ENCODE measurements at regions not wholly inside any gene's neighbourhood (a gene's known extent, or its start where the extent isn't known, plus 50 kb on each side); places are given as distances from the start of the nearest gene placed in this dataset.

DNA sequence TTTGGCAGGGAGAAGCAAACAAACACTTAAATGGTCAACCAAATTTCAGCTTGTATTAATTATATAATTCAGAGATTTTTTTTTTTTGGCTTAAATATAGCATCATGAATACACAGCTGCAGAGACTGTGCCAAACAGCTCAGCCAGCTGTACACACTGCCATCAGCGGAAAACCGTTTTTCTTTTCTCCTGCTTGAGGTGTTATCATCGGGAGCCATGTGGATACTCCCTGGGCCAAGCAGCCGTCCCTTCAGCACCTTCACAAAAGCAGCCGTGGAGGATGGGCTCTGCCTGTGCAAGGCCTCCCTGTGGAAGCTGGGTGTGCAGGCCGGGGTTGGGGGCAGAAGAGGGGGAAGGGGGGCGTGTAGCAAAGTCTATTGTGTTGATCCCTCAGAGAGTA lies 85.0 kb downstream of the NUF2 start:
- no peak overlapping the region for H3K4me3 ChIP-seq (ENCODE audit: low read depth, low read length)

DNA sequence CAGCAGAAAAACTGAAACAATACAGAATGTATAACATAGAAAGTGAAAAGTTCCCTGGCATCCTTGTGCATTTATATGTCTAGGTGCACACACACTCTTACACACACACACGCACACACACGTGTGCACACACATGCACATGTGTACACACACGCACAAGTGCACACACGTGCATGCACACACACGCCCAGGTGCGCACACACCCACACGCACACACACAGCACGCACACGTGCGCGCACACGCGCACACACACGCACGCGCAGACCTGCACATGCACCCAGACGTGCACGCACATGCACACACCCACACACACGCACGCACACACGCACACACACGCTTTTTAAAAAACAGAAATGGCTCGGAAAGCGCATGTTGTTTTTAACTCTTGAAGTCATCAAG lies 86.5 kb downstream of the NUF2 start:
- H3K4me3 ChIP-seq (ENCODE audit: low read depth, low read length) = no peak overlapping the region

DNA sequence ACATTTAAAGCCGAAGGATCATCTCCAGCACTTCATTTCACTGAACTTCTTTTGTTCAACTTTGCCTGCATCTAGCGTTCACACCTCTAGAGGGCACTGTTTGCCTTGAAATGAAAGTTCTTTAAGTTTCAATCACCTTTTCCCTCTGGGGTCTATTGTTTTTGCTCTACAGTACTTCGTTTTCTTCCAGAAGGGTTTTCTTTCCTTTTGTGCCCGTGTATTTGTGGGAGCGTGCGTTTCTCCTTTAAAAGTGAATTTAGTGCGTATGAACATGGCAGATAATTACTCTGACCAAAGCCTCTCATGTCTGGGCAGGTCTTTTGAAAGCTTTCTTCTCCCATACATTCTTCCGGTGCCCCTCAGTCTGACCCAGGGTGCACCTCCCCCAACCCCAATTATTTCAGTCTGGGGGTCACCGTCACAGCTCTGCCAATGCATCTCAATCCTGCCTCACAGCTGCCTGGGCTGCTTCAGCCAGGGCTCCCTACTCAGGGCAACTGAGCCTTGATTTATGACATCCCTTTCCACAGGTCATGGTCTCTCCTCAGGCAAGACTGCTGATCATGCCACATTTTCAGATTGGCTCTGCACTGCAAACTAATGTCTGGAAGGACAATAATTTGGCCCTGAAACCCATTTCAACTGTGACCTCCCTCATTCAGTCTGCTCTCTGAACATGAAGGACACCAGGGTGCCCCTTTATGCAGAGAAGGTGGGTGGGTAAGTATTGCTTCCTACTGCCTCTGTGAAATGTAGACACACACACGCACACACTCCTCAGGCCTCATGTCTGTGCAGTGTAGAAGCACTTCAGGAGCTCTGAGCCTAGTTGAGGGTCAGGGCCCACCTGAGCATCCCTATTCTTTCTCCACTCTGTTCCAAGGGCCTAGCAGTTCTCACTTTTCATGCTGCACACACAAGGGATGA lies 88.6 kb downstream of the NUF2 start:
- H3K4me3 ChIP-seq (ENCODE audit: low read depth, low read length) = no peak overlapping the region

DNA sequence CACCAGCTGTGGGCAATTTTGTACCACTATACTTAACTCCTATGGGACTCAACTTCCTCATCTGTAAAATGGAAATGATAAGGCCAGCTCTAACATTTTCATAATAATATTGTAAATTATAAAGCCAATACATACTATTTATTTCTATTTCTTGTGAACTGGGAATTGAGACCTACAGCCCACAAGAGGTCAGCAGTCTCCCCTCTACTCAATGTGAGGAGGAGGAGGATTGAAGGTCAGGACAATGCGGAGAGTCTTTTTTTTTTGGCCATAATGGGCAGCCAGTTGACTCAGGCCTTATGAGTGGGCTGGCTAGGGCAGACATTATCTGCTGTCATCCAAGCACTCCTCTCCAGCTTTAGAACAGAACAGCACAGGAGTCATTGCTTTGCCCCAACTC lies 90.5 kb downstream of the NUF2 start:
- no peak overlapping the region for H3K4me3 ChIP-seq (ENCODE audit: low read depth, low read length)

DNA sequence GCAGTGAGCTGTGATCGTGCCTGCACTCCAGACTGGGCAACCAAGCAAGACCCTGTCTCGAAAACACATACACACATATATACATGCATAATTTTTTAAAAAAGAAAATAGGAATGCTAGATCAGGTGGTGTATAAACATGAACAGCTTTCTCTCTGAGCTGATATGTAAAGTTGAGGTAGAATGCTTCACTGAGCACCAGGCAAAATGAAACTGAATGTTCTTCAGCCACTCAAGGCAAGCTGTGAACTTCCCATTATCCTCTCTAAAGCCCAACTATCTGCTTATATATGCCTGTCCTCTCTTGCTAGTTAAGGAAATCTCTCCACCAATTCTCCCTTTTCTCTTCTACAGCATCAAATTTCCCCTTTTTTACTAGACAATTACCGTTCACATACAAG lies 93.0 kb downstream of the NUF2 start:
- H3K4me3 ChIP-seq (ENCODE audit: low read depth, low read length) = no peak overlapping the region

DNA sequence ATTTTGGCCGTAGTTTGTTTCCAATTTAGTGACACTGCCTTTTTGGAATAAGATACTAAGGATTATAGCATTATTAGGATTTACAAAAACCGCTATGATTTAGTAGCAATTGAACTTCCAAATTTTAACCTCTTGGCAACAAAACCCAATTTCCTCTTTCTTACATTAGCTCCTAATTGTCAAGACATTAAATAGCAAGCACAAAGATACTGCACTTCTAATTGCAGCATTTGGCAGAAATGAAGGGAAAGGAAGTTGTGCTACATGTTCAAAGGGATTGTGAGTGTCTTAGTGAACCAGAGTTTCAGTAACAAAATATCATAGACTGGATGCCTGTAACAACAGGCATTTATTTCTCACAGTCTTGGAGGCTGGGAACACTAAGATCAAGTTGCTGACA lies 99.9 kb downstream of the NUF2 start:
- no peak overlapping the region for H3K4me3 ChIP-seq (ENCODE audit: low read depth, low read length)

DNA sequence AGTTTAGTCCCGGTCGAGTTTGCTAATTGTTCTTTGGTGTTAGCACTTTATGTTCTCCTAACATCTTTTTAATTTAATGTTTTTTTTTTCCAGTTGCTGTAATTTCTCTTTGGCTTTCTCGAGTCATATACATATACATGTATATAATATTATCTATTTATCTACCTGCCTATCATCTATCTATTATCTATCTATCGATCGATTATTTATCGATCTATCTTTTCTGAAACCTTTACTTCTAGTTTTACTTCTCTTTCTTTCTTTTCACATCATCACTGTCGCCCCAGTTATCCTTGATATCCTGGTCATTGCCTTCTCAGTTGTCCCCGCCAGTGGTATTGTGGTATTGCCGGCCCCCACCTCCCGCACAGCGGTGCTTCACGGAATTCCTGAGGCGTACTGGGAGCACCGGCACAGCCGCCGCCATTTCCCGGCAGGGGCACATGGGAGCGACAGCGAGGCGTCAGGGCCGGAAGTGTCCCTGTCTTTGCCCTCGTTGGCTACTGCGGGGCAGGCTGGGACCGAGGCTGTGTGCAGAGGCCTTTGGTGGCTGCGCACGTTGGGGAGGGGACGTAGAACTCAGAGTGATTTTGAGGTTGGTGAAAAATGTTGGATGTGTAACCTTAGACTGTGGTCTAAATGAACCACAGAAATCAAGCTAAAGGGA lies 101.1 kb downstream of the NUF2 start:
- no peak overlapping the region for H3K4me3 ChIP-seq (ENCODE audit: low read depth, low read length)

DNA sequence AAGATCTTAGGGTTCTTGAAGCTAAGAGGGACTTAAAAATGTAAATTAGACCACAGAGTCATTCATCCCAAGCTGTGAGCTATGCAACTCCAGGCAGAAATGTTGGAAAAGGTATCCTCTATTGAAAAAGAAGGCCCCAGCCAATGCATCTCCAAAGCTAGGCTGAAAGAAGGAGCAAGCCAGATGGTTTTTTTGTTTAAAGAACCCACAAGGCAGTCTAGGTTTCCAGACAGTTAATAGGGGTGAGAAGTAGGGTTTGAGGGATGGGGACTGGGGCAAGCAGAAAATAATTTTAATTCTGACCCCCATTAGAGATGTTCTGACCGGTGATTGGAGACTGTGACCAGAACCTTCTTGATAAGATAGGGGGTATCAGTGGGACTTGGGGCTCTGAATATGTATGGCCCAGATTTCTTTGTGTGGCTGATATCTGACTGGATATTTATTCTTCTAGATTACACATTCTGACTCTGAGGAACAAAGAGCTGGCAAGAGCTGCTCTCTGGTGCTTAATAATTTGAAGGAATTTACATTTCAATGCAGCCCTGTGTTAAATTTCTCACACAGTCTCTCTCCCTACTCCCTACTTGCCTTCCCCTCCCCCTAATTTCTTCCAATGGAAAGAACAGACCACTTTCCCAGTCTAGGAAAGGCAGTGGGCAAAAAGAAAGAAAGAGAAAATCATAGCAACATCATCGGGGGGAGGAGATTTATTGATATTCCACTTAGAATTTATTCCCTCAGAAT lies 104.9 kb downstream of the NUF2 start:
- no peak overlapping the region for H3K4me3 ChIP-seq (ENCODE audit: low read depth, low read length)

DNA sequence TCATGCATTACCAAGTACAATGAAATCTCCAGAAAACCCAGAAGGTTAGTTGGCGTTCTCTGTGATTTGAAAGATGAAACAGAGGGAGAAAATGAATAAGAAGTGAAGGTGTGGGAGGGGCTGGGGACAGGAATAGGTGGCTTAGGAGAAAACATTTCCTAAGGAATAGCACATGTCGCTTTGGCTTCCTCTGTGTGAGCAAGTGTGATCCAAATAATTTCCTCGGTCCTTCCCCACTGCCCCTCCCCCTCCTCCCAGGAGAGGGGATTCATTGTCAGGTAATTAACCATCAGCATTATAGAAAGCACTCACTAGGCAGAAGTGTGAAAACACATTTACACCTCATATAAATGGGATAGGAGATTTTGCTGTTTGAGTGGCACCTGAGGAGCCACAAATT lies 105.5 kb downstream of the NUF2 start:
- H3K4me3 ChIP-seq (ENCODE audit: low read depth, low read length) = no peak overlapping the region

DNA sequence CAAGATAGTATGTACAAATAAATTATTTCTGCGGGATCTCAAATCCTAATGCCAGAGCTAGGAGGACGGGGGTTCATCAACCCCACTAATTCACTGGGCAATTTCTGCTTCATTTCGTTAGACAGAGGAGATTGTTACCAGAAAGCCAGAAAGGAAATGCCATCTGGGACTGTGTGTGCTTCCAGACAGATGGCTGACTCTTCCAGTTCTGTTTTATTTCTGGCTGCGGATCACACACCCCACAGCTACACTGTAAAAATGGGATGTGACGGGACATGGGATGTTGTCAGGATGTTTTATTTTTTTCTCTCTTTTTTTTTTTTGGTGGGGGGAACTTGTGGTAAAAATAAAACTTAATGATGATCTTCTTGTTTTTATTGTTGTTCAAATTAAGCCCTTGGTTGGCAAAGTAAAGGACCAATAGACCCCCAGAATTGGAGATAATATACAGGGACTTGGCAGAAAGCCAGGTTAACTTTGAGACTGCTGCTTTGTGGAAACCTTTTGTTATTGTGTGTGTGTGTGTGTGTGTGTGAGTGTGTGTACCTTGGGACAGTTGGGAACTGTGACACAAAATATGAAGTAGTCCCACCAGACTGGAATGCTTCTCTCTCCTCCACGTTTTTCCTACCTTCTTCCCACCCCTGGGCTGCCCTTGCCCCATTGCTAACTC lies 114.5 kb downstream of the NUF2 start:
- H3K4me3 ChIP-seq (ENCODE audit: low read depth, low read length) = no peak overlapping the region

DNA sequence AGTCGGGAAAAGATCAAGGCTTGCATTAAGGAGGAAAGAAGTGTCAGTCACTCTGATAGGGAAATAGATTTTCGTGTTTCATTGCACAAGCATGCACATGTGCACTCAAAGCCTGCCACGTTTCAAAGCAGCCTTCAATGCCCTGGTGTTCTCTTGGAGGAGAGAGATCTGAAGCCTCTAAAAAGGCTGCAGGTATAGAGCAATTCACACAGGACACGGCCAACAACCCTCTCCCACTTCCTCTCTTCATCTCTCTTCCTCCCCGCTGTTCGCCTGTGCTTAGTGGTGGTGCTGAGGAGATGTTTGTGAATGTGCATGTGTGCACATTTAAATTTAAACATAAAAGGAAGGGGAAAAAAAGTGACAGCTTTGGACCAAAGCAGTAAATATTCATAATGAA lies 117.7 kb downstream of the NUF2 start:
- no peak overlapping the region for H3K4me3 ChIP-seq (ENCODE audit: low read depth, low read length)

DNA sequence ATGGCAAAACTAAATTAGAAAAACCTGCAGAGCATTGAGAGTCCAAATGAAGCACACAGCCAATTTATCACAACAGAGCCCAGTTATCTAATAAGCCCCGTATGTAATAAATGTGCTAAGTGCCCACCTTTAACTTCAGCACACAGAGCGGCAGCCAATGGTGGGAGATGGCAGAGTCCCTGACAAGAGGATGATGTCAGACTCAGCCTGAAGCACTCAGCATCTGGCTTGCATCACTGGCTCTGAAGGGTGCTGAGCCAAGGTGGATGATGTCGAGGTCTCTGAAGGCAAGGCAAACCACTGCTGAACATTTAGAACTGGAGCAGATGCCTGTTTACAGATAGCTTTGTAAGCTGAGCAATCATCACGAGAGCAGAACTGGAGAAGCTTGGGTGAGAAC lies 118.3 kb downstream of the NUF2 start:
- H3K4me3 ChIP-seq (ENCODE audit: low read depth, low read length) = no peak overlapping the region

DNA sequence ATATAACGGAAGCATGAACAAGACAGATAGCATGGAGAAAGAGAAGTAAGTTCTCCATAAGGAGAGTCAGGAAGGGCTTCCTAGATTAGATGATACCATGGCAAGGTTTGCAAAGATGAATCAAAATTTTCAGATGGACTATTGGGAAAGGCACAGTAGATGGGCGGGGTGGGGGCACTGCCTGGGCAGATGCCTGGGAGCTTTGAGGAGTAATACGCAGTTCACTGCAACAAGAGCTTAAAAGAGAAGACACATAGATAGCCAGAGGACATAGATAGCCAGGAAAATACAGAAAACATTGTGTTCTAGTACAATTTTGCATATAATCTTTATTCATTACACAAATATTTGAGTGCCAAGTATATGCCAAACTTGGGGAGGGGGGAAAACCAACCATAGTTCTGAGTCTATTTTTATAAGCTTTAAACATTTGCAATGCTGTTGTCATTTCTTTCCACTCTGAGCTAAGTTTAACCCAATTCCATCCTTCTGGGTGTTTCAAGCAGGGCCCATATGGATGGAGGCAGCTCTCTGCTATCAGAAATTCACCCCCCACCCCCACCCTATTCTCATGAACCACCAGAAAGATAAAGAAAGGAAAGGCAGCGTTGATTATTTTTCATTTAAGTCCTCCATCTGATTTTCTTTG lies 120.6 kb downstream of the NUF2 start:
- H3K4me3 ChIP-seq (ENCODE audit: low read depth, low read length) = no peak overlapping the region

DNA sequence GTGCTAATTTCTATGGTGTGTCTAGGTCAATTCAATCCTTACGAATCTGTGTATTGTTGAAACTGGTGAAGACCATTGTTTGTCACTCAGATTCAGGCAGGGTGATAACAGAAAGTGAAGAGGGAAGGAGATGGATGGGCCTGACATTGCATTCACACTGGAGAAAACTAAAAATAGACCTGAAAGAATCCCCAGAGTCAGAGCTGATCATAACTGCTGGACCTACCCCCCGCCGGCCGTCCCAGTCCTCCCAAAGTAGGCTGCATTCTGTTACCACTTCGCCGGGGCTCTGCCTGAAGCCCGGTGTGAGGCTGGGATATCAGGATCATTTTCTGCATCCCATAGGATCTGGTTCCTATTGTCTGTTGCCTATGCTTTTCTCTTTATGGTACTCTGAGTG lies 121.1 kb downstream of the NUF2 start:
- H3K4me3 ChIP-seq (ENCODE audit: low read depth, low read length) = no peak overlapping the region

DNA sequence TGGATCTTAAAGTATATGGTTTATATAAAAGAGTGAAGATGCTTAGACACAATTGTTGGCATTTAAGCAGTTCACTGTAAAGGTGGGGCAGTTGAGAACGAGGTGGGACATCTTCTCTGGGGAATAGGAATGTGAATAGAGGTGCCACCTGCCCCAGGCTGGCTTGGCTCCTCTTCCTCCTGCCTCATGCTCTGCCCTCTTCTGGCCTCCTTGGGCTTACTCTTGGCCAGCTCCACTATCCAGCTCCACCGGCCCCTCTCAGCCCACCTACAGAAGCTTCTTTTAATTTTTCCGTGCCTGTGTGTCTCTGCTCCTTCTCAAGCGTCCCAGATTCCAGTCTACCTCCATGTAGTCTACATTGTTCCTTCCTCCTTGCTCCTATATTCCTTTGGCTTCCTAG lies 122.1 kb downstream of the NUF2 start:
- no peak overlapping the region for H3K4me3 ChIP-seq (ENCODE audit: low read depth, low read length)

DNA sequence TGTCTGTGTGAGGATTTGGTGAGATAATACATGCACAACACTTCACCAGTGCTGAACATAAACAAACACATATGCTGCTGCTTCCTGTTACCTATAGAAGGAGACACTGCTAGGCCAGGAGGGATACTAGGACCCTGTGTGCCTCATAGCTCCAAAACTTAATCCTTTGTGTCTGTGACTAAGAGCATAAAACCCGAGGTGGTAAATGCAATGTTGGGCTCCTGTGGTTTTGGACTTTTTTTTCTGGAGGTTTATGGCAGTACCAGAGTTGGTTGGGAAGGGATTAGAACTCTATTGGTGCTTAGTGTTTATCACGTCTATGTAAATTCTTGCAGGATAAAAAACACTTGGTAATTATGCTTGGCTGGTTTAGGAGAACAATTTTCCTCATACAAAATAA lies 122.9 kb downstream of the NUF2 start:
- no peak overlapping the region for H3K4me3 ChIP-seq (ENCODE audit: low read depth, low read length)

DNA sequence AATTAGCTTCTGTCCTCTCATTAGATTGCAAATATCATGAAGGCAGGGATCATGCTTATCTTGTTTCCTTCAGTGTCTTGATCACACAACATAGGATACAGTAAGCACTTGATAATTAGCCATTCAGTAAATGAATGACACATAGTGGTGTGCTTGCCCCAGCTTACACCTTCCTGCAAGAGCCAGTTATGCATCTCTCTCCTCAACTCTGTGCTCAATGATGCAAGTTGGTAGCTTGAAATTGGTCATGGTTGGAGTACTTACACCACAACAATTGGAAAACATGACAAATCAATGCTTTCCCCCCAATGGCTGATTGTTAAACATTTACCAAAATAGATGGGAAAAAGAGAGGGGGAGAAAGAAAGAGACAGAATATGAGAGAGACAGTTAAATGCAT lies 129.2 kb downstream of the NUF2 start:
- H3K4me3 ChIP-seq (ENCODE audit: low read depth, low read length) = no peak overlapping the region

DNA sequence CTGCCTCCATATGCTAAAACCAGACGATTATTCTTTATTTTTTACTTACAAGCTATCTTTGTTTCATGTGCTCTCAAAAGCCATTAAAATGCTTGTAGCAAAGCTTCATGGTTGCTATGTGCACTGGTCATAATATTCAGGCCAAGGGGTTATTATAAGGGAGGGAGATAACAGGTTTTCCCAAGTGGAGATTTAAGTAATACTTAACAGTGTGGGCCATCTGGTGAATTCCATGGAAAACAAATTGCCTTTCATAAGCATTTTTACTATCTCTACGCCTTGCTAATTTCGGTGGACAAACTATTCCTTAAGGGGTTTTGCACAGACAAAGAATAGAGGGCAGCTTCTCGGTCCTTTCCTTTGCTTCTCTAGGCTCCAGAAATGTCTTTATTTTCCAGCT lies 137.8 kb downstream of the NUF2 start:
- no peak overlapping the region for H3K4me3 ChIP-seq (ENCODE audit: low read depth, low read length)

DNA sequence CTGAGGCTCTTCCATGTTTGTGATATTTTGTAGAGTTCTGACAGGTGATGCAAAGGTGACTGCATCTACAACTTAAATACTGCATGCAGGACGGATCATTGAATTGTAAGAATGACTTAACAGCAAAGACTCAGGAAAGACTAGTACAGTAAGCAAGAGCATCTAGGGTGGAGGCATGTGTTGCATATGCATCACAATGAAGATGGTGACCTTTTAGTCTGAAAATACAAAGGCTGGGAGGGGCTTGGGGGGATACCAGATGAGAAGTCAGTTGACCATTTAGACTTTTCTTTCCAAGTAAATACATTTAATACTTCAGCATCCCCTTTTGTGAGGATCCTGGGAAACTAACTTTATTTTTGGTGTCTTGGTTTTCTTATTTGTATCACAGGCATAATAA lies 145.5 kb downstream of the NUF2 start:
- no peak overlapping the region for H3K4me3 ChIP-seq (ENCODE audit: low read depth, low read length)

DNA sequence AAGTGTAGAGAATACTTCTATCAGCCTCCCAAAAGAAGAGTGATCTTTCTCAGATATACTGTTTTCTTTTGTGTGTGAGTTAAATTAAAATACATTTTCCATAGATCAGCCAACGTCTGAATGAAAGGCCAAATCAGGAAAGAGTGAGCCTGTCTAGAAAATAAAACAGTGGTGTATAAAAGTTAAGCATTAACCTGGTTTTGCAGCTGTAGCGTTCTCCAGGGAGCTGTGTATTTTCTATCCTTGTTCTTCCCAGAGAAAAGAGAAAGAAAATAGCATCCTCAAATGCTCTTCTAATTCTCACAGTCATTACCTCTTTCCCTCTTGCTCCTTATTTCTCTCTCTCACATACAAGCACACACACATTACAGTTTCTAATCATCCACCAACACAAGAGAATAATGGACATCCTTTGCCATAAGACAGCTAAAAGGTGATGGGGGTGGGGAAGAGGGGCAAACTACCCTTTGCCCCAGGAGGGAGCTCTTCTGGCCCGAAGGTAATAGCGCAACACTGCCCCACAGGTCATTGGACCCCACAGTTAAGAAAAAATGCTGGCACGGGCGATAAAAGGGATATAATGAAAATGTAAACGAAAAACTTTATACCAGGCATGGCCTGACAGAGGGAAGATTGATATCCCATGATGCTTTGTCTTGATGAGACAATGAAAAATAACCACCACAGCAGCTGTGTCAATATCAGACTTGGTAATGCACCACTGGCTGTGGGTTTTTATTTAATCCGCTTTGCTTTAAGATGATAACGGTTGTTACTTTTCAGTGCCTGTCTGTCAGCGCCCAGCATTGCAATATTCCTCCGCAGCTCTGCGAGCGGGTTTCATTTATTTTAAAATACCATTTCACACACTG lies 150.3 kb downstream of the NUF2 start:
- H3K4me3 ChIP-seq (ENCODE audit: low read depth, low read length) = no peak overlapping the region

Data from iPS-11a (cell line).